B cell (primary cell): ENCODE measurements at regions not wholly inside any gene's neighbourhood (a gene's known extent, or its start where the extent isn't known, plus 50 kb on each side); places are given as distances from the start of the nearest gene placed in this dataset.

ENCODE experiments used
- ATAC-seq: fragments of 200-7000 bp; cut with Tn5 transposase; one replicate; pipeline ENCODE4 v1.10.0; 2021; ENCODE audit warnings: low read depth, mild to moderate bottlenecking, moderate number of reproducible peaks, moderate library complexity
- CTCF ChIA-PET: fragments of 350-600 bp; sonication (Branson Sonifier 250); formaldehyde crosslinking; loops from one replicate; lab custom pipeline; 2021; ENCODE audit warnings: antibody characterized with exemption, inconsistent platforms; lab: Charles Lee
- POLR2A ChIA-PET: fragments of 350-600 bp; sonication (Branson Sonifier 250); formaldehyde crosslinking; loops from one replicate; lab custom pipeline; 2021; ENCODE audit warnings: antibody characterized with exemption; lab: Charles Lee
- DNase-seq: peaks from one replicate; pipeline ENCODE4 v3.0.0; 2013
- H2AFZ ChIP-seq: 2 replicates; pipeline ENCODE4 v1.6.1; 2012; ENCODE audit warnings: mild to moderate bottlenecking, low read depth, low read length; ENCODE audit not compliant: insufficient read depth, poor library complexity, severe bottlenecking
- H3K27ac ChIP-seq, 2 donors: 1 replicate in 1 of 2; 2 replicates in 1 of 2; pipeline ENCODE4 v1.5.1; 2012 to 2013; ENCODE audit warnings: low read length in 2 of 2, mild to moderate bottlenecking in 2 of 2, moderate library complexity in 1 of 2
- H3K27me3 ChIP-seq, 4 experiments: fragments of 200-600 bp in 1 of 4; sonication (generic) in 1 of 4; replicated peaks in 1 of 4; 1 replicate in 2 of 4; 2 replicates in 2 of 4; pipeline versions ENCODE4 v1.6.1 to v1.7.0; 2013 to 2016; ENCODE audit warnings: low read length in 3 of 4, mild to moderate bottlenecking in 2 of 4, mixed read lengths in 1 of 4, moderate library complexity in 1 of 4; ENCODE audit not compliant: insufficient read depth in 4 of 4, control insufficient read depth in 3 of 4; ENCODE audit errors: control extremely low read depth in 1 of 4
- H3K36me3 ChIP-seq, 2 experiments: replicated peaks in 1 of 2; 1 replicate in 1 of 2; 2 replicates in 1 of 2; pipeline versions ENCODE4 v1.6.1 to v1.7.1; 2013; ENCODE audit warnings: low read length in 1 of 2; ENCODE audit not compliant: insufficient read depth in 2 of 2, control insufficient read depth in 1 of 2; ENCODE audit errors: control extremely low read depth in 1 of 2, extremely low read depth in 1 of 2
- H3K4me1 ChIP-seq, 2 donors: fragments of 200-600 bp in 1 of 2; sonication (generic) in 1 of 2; 1 replicate in 1 of 2; 2 replicates in 1 of 2; pipeline versions ENCODE4 v1.5.1 to v1.6.1; 2013 to 2017; ENCODE audit warnings: low read length in 2 of 2; ENCODE audit not compliant: control insufficient read depth in 2 of 2, insufficient read depth in 2 of 2
- H3K4me2 ChIP-seq: replicated peaks from 2 replicates; pipeline ENCODE3; 2012; ENCODE audit warnings: mild to moderate bottlenecking, low read depth, low read length; ENCODE audit not compliant: poor library complexity, severe bottlenecking
- H3K4me3 ChIP-seq, 5 experiments: fragments of 200-600 bp in 1 of 5; sonication (generic) in 1 of 5; 1 replicate in 3 of 5; 2 replicates in 2 of 5; pipeline versions ENCODE4 v1.5.1 to v1.7.0; 2011 to 2016; ENCODE audit warnings: low read length in 4 of 5, mild to moderate bottlenecking in 4 of 5, low read depth in 2 of 5, control low read depth in 1 of 5, moderate library complexity in 1 of 5; ENCODE audit not compliant: insufficient read depth in 1 of 5; ENCODE audit errors: control extremely low read depth in 1 of 5, extremely low read depth in 1 of 5
- H3K79me2 ChIP-seq: fragments of 200-600 bp; sonication (generic); one replicate; pipeline ENCODE4 v1.6.0; 2016; ENCODE audit warnings: low read length; ENCODE audit not compliant: control insufficient read depth, insufficient read depth
- H3K9ac ChIP-seq: fragments of 200-600 bp; sonication (generic); 2 replicates; pipeline ENCODE4 v1.6.1; 2017; ENCODE audit warnings: mild to moderate bottlenecking, low read length, moderate library complexity
- H3K9me3 ChIP-seq, 3 donors: one replicate each; pipeline versions ENCODE4 v1.6.1 to v1.7.1; 2013; ENCODE audit warnings: low read length in 2 of 3; ENCODE audit not compliant: control insufficient read depth in 2 of 3, insufficient read depth in 1 of 3; ENCODE audit errors: control extremely low read depth in 1 of 3
- H4K20me1 ChIP-seq: 2 replicates; pipeline ENCODE4 v1.6.0; 2012; ENCODE audit warnings: mild to moderate bottlenecking, low read length; ENCODE audit not compliant: insufficient read depth, control insufficient read depth, poor library complexity, severe bottlenecking
- H3K27ac Mint-ChIP-seq: one replicate; pipeline ENCODE4 v1.8.0; 2021; ENCODE audit warnings: mixed read lengths
- H3K27me3 Mint-ChIP-seq: one replicate; pipeline ENCODE4 v1.8.0; 2021; ENCODE audit warnings: mixed read lengths
- H3K4me1 Mint-ChIP-seq: one replicate; pipeline ENCODE4 v1.8.0; 2021; ENCODE audit warnings: mixed read lengths
- H3K4me3 Mint-ChIP-seq: one replicate; pipeline ENCODE4 v1.8.0; 2021; ENCODE audit warnings: mixed read lengths
- H3K9me3 Mint-ChIP-seq: one replicate; pipeline ENCODE4 v1.8.0; 2022; ENCODE audit warnings: mixed read lengths; ENCODE audit not compliant: insufficient read depth
- CTCF ChIP-seq: fragments of 200-600 bp; IDR thresholded peaks from one replicate; pipeline ENCODE4 v1.8.0; 2022; ENCODE audit warnings: antibody characterized with exemption, mild to moderate bottlenecking
- EZH2 ChIP-seq: IDR thresholded peaks from 2 replicates; pipeline ENCODE4 v1.6.1; 2012; ENCODE audit warnings: borderline replicate concordance, low read depth, mild to moderate bottlenecking, moderate library complexity, low read length; ENCODE audit not compliant: insufficient read depth, poor library complexity, severe bottlenecking
- WGBS: methylation state at CpG from one replicate; pipeline ENCODE4 v1.1.5; 2013; ENCODE audit warnings: missing lambda C conversion rate; ENCODE audit not compliant: insufficient coverage; 5-methylcytosine and 5-hydroxymethylcytosine counted together
- intact Hi-C: fragments of 100-400 bp; cut with micrococcal nuclease; formaldehyde crosslinking; loops from one replicate; pipeline ENCODE4 v1.10.0; 2022

DNA sequence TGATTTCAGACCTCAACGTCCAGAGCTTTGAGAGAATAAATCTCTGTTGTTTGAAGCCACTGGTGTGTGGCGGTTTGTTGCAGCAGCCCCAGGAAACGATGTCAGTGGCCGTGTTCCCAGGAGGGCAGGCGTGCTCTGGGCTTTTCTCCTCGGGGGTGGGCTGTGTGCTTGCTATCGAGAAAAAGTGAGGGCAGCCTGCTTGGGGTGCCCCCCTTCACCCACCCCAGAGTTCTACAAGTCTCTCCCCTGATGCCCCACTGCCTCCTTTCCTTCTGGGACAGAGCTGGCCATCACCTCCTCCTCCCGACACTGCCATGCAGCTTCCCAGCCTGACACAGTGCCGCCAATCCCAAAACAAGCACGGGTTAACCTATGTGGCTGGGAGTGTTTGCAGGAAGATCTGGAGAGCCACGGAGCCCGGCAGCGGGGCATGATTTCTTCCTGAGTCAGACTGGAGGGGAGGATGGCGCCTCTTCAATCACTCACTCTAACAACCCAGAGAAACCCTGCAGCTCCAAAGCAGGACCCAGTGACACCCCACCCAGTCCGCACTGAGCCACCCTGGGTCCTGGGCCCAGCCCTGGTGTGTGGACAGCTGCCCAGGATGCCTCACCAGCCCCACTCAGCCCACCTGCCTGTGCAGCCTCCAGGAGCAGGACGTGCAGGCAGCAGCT lies 213.7 kb upstream of the RAB6C start:
- TF ChIP-seq EZH2 (no peak), CTCF (no peak)
- Mint-ChIP-seq H3K27ac (no peak overlapping the region), H3K27me3 (peaks cover 6% of the 10 kb centered on the region)

GRCh38 chr2:129766374-129766993 lies 213.0 kb upstream of the RAB6C start:
- ATAC-seq: no peak
- intact Hi-C loops: no loop called here
- no peak for DNase-seq
- peaks cover 9% of the 10 kb centered on the region for H3K27me3 Mint-ChIP-seq
- ChIA-PET CTCF (no interaction called here), POLR2A (no interaction called here)
- no peaks in the 10 kb centered on the region for H3K36me3 ChIP-seq
- H3K9me3 Mint-ChIP-seq: no peaks in the 10 kb centered on the region
- TF ChIP-seq CTCF (no peak), EZH2 (no peak)
- H3K4me1 ChIP-seq: no peaks in the 10 kb centered on the region
- H3K9me3 ChIP-seq: peaks cover 0 to 4% (median 0%) of the 10 kb centered on the region in 3 donors
- H2AFZ ChIP-seq: no peak overlapping the region
- no peak overlapping the region for H3K4me2 ChIP-seq
- no peak overlapping the region for H3K4me3 ChIP-seq
- peaks cover 0 to 2% (median 0%) of the 10 kb centered on the region in 4 experiments for H3K27me3 ChIP-seq
- no peaks in the 10 kb centered on the region for H3K79me2 ChIP-seq
- H3K27ac Mint-ChIP-seq: no peak overlapping the region
- no peak overlapping the region for H3K4me3 Mint-ChIP-seq
- WGBS: 95% methylated on average over 15 of the region's 16 CpGs
- H3K9ac ChIP-seq: no peak overlapping the region
- no peaks in the 10 kb centered on the region for H3K4me1 Mint-ChIP-seq
- no peak overlapping the region for H3K27ac ChIP-seq
- no peaks in the 10 kb centered on the region for H4K20me1 ChIP-seq

More for the DNA sequence above, 213.7 kb upstream of the RAB6C start:
- no peaks in the 10 kb centered on the region for H3K79me2 ChIP-seq
- ATAC-seq (no peak), DNase-seq (no peak)
- H3K9me3 Mint-ChIP-seq: no peaks in the 10 kb centered on the region
- peaks cover 0 to 2% (median 0%) of the 10 kb centered on the region in 4 experiments for H3K27me3 ChIP-seq
- no peak overlapping the region for H3K4me3 Mint-ChIP-seq
- H3K4me3 ChIP-seq: no peak overlapping the region
- H4K20me1 ChIP-seq: no peaks in the 10 kb centered on the region
- WGBS: 44% methylated on average over 11 of the region's 16 CpGs
- no peak overlapping the region for H2AFZ ChIP-seq
- H3K27ac ChIP-seq: no peak overlapping the region
- H3K9ac ChIP-seq: no peak overlapping the region
- H3K4me2 ChIP-seq: no peak overlapping the region
- intact Hi-C loops: no loop called here
- H3K36me3 ChIP-seq: no peaks in the 10 kb centered on the region
- peaks cover 0 to 4% (median 0%) of the 10 kb centered on the region in 3 donors for H3K9me3 ChIP-seq
- ChIA-PET POLR2A (no interaction called here), CTCF (no interaction called here)
- H3K4me1 Mint-ChIP-seq: no peaks in the 10 kb centered on the region
- no peaks in the 10 kb centered on the region for H3K4me1 ChIP-seq
